ENCODE measurements at regions not wholly inside any gene's neighbourhood (a gene's known extent, or its start where the extent isn't known, plus 50 kb on each side); places are given as distances from the start of the nearest gene placed in this dataset.

DNA sequence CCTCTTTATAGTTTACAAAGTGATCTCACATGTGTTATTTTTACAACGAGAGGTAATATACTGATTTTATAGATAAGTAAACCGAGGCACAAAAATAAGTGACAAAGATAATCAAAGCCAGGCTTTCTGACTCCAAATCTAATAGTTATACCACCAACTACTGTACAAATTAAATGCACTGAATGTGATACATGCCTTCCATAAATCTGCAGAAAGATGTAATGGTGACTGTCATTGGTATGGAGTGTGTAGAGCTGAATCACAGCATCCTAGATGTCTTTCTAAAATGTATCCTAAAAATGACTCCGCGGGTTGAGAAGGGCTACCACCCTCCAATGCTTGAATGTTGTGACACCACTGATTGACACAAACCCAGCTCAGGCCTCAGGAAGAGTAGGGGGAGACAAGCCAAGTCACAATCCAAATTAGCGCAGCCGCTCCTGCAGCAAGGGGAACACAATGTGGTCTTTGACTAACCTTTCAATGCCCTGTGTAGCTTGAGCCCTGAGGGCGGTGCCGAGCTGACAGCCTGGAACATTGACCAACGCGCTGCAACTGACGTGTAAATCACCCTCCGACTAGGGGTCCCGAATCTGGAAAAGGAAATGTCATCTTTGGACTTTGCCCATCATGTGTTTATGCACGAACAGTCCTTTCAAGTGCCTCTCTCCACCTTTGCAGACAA is 136.8 kb downstream of the OLIG3 start:
- TF ChIP-seq, protein P1, sequence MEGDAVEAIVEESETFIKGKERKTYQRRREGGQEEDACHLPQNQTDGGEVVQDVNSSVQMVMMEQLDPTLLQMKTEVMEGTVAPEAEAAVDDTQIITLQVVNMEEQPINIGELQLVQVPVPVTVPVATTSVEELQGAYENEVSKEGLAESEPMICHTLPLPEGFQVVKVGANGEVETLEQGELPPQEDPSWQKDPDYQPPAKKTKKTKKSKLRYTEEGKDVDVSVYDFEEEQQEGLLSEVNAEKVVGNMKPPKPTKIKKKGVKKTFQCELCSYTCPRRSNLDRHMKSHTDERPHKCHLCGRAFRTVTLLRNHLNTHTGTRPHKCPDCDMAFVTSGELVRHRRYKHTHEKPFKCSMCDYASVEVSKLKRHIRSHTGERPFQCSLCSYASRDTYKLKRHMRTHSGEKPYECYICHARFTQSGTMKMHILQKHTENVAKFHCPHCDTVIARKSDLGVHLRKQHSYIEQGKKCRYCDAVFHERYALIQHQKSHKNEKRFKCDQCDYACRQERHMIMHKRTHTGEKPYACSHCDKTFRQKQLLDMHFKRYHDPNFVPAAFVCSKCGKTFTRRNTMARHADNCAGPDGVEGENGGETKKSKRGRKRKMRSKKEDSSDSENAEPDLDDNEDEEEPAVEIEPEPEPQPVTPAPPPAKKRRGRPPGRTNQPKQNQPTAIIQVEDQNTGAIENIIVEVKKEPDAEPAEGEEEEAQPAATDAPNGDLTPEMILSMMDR (IDR thresholded peaks at IDR 0.05 in 4 of 5, conservative IDR thresholded peaks at IDR 0.05 in 1 of 5), result no peak
- TF ChIP-seq POLR2A (IDR thresholded peaks at IDR 0.05), result no peak

All from gastrocnemius medialis (tissue), 4 donors.